Testis (tissue), 2 donors: ENCODE measurements at regions not wholly inside any gene's neighbourhood (a gene's known extent, or its start where the extent isn't known, plus 50 kb on each side); places are given as distances from the start of the nearest gene placed in this dataset.

ENCODE experiments used
- DNase-seq: peaks from one replicate; pipeline ENCODE4 v3.0.0-alpha.2; 2019
- H3K27ac ChIP-seq, 2 donors: fragments of 200-600 bp; sonication (generic); one replicate each; pipeline ENCODE4 v1.5.1; 2019
- H3K27me3 ChIP-seq: fragments of 200-600 bp; sonication (generic); one replicate; pipeline ENCODE4 v1.5.1; 2019
- H3K36me3 ChIP-seq: fragments of 200-600 bp; sonication (generic); one replicate; pipeline ENCODE4 v1.5.1; 2017; ENCODE audit warnings: low read depth; ENCODE audit errors: missing control alignments
- H3K4me1 ChIP-seq: fragments of 200-600 bp; sonication (generic); one replicate; pipeline ENCODE4 v1.5.1; 2019
- H3K4me3 ChIP-seq, 2 donors: fragments of 200-600 bp; sonication (generic); one replicate each; pipeline ENCODE4 v1.5.1; 2017 to 2019
- H3K9me3 ChIP-seq: fragments of 200-600 bp; sonication (generic); one replicate; pipeline ENCODE4 v1.5.1; 2017
- CTCF ChIP-seq, 3 experiments: fragments of 450-650 bp in 2 of 3; fragments of 200-600 bp in 1 of 3; sonication (generic) in 1 of 3; IDR thresholded peaks; one replicate each; pipeline ENCODE4 v1.5.1; 2016 to 2019; ENCODE audit warnings: antibody characterized with exemption in 3 of 3, mild to moderate bottlenecking in 2 of 3, moderate library complexity in 1 of 3
- POLR2A ChIP-seq: fragments of 450-650 bp; IDR thresholded peaks from one replicate; pipeline ENCODE4 v1.6.1; 2017; ENCODE audit warnings: antibody characterized with exemption, mild to moderate bottlenecking, moderate library complexity
- WGBS, 2 donors: methylation state at CpG; one replicate each; pipeline ENCODE4 v1.1.5; 2018; 5-methylcytosine and 5-hydroxymethylcytosine counted together
- intact Hi-C: fragments of 100-400 bp; cut with DNase I; formaldehyde crosslinking; loops from one replicate; pipeline ENCODE4 v1.15.1; 2023; ENCODE audit warnings: low total_unique reads

DNA sequence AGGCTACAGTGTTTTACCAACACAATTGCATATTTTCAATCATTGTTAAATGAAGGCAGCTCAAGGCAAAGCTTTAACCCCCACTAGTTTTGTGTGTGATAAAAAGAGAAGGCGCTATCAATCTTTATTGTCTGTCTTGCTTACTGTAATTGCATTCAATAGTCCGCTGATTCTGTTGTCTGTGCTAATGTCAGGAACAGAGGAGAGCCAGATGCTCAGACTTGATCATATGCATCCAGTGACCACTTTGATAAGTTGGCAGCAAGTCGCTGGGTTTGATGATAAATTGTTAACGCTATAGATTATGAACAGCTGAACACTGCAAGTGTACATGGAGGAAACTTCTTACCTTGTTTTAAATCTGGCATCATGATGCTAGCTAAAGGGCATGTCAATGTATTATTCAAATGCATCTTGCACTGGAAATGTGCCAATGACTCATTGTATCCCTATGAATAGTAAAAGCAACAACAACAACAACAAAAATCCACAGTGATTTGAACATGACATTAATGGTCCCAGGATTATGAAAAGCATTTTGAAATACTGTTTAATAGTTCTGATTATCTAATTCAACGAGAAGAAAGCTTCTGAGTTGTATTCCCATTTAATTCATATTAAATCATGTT is 423.5 kb upstream of the FANCL start:
- Histone ChIP-seq H3K36me3 (no peaks in the 10 kb centered on the region), H3K9me3 (no peaks in the 10 kb centered on the region), H3K4me3 (no peak overlapping the region), H3K27ac (no peak overlapping the region), H3K27me3 (no peaks in the 10 kb centered on the region), H3K4me1 (no peaks in the 10 kb centered on the region)
- no peak for DNase-seq
- WGBS, 2 donors: 57 to 72% methylated on average over 5 of the region's 5 CpGs
- TF ChIP-seq POLR2A (no peak), CTCF (IDR thresholded peaks at IDR 0.05) (no peak)
- intact Hi-C loops: no loop called here

DNA sequence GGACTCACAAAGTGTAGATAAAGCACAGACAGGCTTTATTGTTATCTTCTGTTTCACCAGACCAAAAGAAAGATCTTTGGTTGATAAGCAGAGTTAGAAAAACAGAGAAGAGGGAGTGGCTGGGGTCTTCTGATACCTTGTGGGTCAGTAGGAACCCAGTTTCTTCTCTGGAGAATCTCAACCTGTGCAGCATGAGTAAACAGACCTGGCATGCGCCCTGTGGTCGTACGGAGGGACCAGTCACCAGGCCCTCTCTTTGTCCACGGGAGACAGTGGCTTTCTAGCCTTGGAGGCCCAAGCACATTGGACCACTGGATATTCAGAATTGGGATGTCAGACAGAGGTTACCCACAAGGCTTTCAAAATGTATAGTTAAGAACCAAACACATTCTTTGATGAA is 418.9 kb upstream of the FANCL start:
- Histone ChIP-seq H3K4me3 (no peak overlapping the region), H3K9me3 (no peaks in the 10 kb centered on the region), H3K36me3 (no peaks in the 10 kb centered on the region), H3K27ac (no peak overlapping the region), H3K27me3 (no peaks in the 10 kb centered on the region), H3K4me1 (no peaks in the 10 kb centered on the region)
- no peak for TF ChIP-seq CTCF (IDR thresholded peaks at IDR 0.05)
- TF ChIP-seq POLR2A: no peak
- DNase-seq: no peak
- 77 to 97% methylated on average over 4 of the region's 4 CpGs for WGBS, 2 donors
- intact Hi-C loops: no loop called here

DNA sequence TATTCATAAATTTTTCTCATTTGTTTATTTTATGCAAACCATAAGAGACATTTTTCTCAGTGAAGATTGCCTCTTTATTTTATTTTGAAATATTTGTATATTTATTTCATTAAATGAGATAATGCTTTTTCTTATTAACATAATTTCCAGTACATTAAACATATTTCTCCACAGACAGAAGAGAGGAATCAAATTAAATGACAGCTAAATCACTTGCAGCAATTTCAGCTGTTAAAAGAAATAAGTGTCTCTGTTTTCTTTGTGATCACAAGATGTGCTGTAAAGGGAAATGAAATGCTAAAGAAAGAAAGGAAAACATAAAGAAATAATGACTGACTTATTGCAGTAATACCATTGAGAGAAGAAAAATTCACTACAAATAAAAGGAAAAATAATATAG is 414.0 kb upstream of the FANCL start:
- no peak for DNase-seq
- intact Hi-C loops: no loop called here
- Histone ChIP-seq H3K4me1 (no peaks in the 10 kb centered on the region), H3K9me3 (no peaks in the 10 kb centered on the region), H3K4me3 (no peak overlapping the region), H3K36me3 (no peaks in the 10 kb centered on the region), H3K27me3 (no peaks in the 10 kb centered on the region), H3K27ac (no peak overlapping the region)
- TF ChIP-seq CTCF (IDR thresholded peaks at IDR 0.05) (no peak), POLR2A (no peak)

DNA sequence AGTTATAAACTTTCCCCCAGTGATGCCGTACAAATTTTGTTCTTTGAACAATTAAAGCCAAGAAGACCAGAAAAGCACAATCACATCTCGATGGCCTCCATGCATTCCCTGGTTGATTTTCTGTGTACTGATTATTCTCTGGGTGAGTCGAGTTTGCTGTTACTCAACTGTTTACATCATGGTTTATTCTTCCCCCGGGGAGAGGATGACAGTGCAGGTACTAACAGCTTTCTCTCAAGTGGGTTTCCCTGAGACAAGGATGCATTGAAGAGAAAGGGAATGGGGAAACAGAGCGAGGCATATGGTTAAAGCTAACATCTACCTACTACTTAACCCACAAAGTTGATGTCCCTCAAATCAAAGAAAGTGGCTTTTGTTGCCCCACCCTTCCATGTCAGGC is 410.8 kb upstream of the FANCL start:
- no peak for TF ChIP-seq POLR2A
- TF ChIP-seq CTCF (IDR thresholded peaks at IDR 0.05): no peak
- WGBS, 2 donors: 80 to 86% methylated on average over 5 of the region's 5 CpGs
- Histone ChIP-seq H3K9me3 (no peaks in the 10 kb centered on the region), H3K4me3 (no peak overlapping the region), H3K27ac (no peak overlapping the region), H3K4me1 (no peaks in the 10 kb centered on the region), H3K27me3 (no peaks in the 10 kb centered on the region), H3K36me3 (no peaks in the 10 kb centered on the region)
- intact Hi-C loops: no loop called here
- DNase-seq: no peak

DNA sequence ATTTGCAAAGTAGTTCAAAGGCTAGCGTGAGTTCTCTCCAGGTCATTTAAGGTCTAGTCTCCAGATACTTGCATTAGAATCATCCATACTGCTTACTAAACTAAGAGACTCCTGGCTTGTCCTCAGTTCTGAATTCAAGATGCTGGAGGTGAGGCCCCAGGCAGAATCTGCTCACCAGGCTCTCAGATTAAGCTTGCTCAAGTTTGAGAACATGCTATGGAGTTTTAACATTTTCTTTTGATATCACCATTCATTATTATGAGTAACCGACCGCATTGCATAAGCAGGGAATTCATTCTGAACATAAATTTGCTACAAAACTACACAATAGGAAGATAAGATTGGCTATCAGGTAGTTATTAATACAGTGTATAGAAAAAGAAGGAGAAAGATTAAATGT is 409.7 kb upstream of the FANCL start:
- no peak for DNase-seq
- H3K4me1 ChIP-seq: no peaks in the 10 kb centered on the region
- TF ChIP-seq POLR2A (no peak), CTCF (IDR thresholded peaks at IDR 0.05) (no peak)
- no peaks in the 10 kb centered on the region for H3K36me3 ChIP-seq
- no peak overlapping the region for H3K27ac ChIP-seq
- no peak overlapping the region for H3K4me3 ChIP-seq
- 75 to 86% methylated on average over 3 of the region's 3 CpGs for WGBS, 2 donors
- no peaks in the 10 kb centered on the region for H3K27me3 ChIP-seq
- intact Hi-C loops: no loop called here
- H3K9me3 ChIP-seq: no peaks in the 10 kb centered on the region
